Thymus (tissue), 11 donors: ENCODE measurements at regions not wholly inside any gene's neighbourhood (a gene's known extent, or its start where the extent isn't known, plus 50 kb on each side); places are given as distances from the start of the nearest gene placed in this dataset.

Source experiments
- DNase-seq, 9 donors: peaks; one replicate each; pipeline ENCODE4 v3.0.0-alpha.2; 2013; ENCODE audit warnings: low spot score in 9 of 9, low read depth in 6 of 9, missing footprints in 1 of 9
- H3K27ac ChIP-seq, 2 donors: one replicate each; pipeline ENCODE4 v1.5.1; 2013; ENCODE audit warnings: control low read depth in 1 of 2, low read depth in 1 of 2, low read length in 1 of 2, mild to moderate bottlenecking in 1 of 2, moderate library complexity in 1 of 2
- H3K27me3 ChIP-seq, 2 donors: one replicate each; pipeline ENCODE4 v1.5.1; 2013; ENCODE audit warnings: low read length in 1 of 2; ENCODE audit not compliant: control insufficient read depth in 2 of 2, insufficient read depth in 1 of 2
- H3K36me3 ChIP-seq, 2 donors: one replicate each; pipeline ENCODE4 v1.5.1; 2013; ENCODE audit warnings: low read length in 1 of 2, mild to moderate bottlenecking in 1 of 2, moderate library complexity in 1 of 2; ENCODE audit not compliant: control insufficient read depth in 2 of 2, insufficient read depth in 2 of 2
- H3K4me1 ChIP-seq, 2 donors: one replicate each; pipeline ENCODE4 v1.5.1; 2013; ENCODE audit warnings: low read length in 2 of 2; ENCODE audit not compliant: control insufficient read depth in 2 of 2, insufficient read depth in 2 of 2
- H3K4me3 ChIP-seq, 2 donors: one replicate each; pipeline ENCODE4 v1.5.1; 2013; ENCODE audit warnings: low read length in 2 of 2, control low read depth in 1 of 2, mild to moderate bottlenecking in 1 of 2
- H3K9me3 ChIP-seq, 2 donors: one replicate each; pipeline ENCODE4 v1.5.1; 2013; ENCODE audit warnings: low read length in 1 of 2, mild to moderate bottlenecking in 1 of 2; ENCODE audit not compliant: control insufficient read depth in 2 of 2, insufficient read depth in 1 of 2
- WGBS: extraction: QIAGEN DNeasy Blood & Tissue Kit; methylation state at CpG from one replicate; pipeline ENCODE4 v1.1.7; 2013; 5-methylcytosine and 5-hydroxymethylcytosine counted together
- donor health status: healthy.

DNA sequence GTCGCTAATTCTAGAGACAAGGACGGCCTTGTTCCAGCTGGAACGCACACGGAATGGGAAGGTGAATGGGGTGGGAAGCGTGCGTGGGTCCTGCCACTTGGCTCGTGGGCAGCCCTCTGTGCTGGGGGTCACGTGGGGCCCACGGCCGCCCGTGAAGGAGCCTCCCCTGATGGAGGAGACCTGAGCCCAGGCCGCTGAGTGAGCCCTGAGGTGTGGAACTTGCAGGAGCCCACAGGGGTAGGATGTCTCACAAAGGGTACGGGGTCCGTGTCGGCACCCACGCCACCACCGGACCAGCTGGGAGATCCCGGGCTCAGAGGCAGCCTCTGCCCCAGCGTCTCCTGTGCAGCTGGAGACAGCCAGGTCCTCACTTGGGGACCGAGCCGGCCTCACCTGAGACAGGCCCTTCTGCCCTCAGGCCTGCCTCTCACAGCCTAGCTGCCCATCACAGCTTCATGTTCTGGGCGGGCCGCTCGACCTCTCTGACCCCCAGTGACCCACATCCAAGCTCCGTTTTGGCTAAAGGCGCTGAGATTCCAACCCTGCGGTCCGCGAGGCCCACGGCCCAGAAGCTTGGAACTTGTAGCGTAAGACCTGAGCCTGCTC lies 84.8 kb downstream of the FOXL3 start:
- no peak overlapping the region for H3K4me3 ChIP-seq
- no peak overlapping the region for H3K27ac ChIP-seq
- H3K27me3 ChIP-seq, result peaks cover 21 to 71% of the 10 kb centered on the region in 2 donors
- H3K36me3 ChIP-seq, result no peaks in the 10 kb centered on the region
- no peak for DNase-seq
- peaks cover 0 to 1% of the 10 kb centered on the region in 2 donors for H3K9me3 ChIP-seq
- WGBS, result 96% methylated on average over 31 of the region's 31 CpGs
- peaks cover 0 to 23% of the 10 kb centered on the region in 2 donors for H3K4me1 ChIP-seq

DNA sequence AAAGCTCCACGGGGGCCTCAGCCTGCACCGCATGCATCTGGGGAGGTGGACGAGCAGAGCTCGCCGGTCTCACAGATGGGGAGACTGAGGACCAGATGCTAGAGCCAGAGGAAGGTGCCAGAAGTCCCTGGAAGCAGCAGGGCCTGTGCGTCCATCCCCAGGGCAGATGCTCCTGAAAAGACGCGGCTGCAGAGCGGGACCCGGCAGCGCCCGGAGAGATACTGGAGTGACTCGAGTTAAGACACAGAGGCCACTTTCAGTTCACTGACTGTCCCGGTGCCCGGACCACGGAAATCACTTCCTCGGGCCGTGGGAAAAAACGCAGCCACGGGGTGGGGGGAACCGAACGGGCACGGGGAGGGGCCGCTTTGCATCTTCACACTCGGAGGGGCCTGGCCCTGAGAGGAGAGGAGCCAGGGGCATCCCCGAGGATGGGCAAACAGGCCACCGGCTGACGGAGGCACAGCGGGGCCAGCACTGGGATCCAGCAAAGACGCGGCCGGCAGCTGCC lies 85.4 kb downstream of the FOXL3 start:
- Histone ChIP-seq H3K27me3 (peaks cover 25 to 76% of the 10 kb centered on the region in 2 donors), H3K36me3 (no peaks in the 10 kb centered on the region), H3K9me3 (peaks cover 0 to 1% of the 10 kb centered on the region in 2 donors), H3K4me1 (peaks cover 0 to 25% of the 10 kb centered on the region in 2 donors), H3K27ac (no peak overlapping the region), H3K4me3 (no peak overlapping the region)
- WGBS, result 93% methylated on average over 32 of the region's 32 CpGs
- no peak for DNase-seq

DNA sequence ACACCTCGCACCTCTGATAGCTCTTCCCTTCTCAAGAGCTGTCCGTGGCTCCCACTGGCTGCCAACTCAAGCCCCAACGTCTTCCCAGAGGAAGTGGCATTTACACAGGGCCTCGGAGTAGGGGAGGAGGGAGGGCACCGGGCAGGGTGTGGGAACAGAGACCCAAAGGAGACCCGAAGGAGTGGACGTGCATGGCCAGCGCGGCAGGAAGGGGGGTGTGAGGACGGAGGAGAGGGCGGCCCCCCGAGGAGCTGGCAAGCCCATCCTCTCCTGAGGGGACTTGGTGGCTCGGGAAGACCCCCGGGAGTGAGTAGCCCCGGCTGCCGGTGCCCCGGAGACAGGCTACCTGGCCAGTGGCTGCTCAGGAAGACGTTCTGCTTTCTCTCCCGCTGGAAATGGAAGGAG lies 85.9 kb downstream of the FOXL3 start:
- H3K27me3 ChIP-seq, result peaks cover 28 to 80% of the 10 kb centered on the region in 2 donors
- H3K27ac ChIP-seq, result peak overlapping the region in 1 of 2 donors; percentile 24
- H3K4me3 ChIP-seq, result no peak overlapping the region
- no peaks in the 10 kb centered on the region for H3K36me3 ChIP-seq
- peaks cover 0 to 28% of the 10 kb centered on the region in 2 donors for H3K4me1 ChIP-seq
- peaks cover 0 to 1% of the 10 kb centered on the region in 2 donors for H3K9me3 ChIP-seq
- 30% methylated on average over 19 of the region's 19 CpGs for WGBS
- DNase-seq, result no peak

DNA sequence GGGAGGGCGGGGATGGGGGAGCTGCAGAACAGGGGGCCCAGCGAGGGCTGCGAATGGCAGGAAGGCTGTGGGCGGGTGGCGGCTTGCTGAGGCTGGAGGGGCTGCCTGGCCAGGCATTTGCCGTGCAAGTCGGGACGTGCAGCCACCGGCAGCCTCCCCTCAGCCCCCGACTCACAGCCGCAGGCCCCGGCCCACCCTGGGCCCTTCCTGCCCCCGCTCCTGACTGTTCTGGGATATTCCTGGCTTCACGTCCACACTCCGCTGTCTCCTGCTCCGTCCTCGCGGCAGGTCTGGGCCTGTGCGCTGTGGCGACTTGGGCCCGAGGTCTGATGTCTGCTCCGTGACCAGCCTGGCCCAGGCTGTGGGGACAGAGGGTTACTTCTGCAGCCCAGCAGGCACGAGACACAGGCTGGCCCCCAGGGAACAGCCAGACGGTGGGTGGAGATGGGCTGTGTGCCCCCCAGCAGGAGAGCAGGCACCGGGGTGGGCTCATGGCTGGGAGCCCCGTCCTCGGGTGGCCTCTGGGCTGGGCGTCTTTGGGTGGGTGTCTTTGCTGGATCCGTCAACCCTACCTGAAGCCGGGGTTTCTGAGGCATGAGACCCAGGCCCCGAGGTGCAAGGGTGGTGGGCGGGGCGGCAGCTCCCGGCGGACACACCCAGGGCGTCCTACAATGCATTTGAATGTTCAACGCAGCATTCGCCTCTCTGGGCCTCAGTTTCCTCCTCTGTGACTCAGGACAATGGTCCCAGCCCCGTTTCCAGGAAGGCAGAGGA lies 86.5 kb downstream of the FOXL3 start:
- 60% methylated on average over 39 of the region's 39 CpGs for WGBS
- Histone ChIP-seq H3K27me3 (peaks cover 29 to 85% of the 10 kb centered on the region in 2 donors), H3K27ac (peak overlapping the region; percentile 25 to 62), H3K36me3 (no peaks in the 10 kb centered on the region), H3K4me3 (no peak overlapping the region), H3K9me3 (peaks cover 1 to 3% of the 10 kb centered on the region in 2 donors), H3K4me1 (peaks cover 0 to 34% of the 10 kb centered on the region in 2 donors)
- no peak for DNase-seq

DNA sequence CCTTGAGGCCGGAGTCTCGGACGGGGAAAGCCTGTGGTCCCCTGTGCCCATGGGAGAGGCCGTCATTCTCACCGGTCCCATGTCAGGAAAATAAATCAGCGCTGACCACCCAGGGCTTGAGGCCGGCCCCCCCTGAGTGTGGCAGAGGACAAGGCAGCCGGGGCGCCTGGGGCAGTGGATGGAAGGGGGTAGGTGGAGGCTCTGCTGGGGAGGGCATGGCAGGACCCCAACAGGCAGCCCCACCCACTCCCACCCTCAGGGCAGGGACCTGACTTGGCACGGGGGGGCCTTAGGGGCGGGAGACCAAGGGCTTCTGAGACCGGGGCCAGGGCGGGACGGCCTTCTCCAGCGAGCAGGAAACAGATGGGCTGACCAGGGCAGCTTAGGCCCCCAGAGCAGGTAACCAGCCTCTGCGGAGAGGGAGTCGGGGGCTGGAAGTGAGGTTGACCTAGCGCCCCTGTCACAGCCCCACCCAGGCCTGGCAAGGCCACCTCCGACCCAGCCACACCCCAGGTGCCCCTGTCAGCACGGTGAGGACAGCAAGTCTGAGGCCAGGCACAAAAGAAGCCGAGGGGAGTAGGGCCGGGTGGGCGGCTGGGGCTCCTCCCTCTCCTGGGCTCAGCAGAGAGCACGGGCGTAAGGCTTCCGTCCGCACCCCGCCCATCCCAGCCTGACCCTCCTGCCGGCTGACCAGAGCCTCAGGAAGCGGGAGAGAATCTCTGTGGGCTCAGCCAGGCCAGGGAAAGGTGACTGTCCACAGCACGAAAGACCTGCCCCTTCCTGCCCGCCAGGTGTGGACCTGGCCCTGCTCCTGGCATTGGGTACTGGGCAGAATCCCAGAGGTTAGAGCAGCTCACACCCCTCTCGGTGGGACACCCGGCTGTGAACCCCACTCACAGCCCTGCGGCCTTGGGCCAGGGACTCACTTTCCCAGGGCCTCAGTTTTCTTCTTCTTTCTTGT lies 87.4 kb downstream of the FOXL3 start:
- Histone ChIP-seq H3K27ac (no peak overlapping the region), H3K4me1 (peaks cover 2 to 41% of the 10 kb centered on the region in 2 donors), H3K27me3 (peaks cover 29 to 85% of the 10 kb centered on the region in 2 donors), H3K9me3 (peaks cover 1 to 9% of the 10 kb centered on the region in 2 donors), H3K36me3 (no peaks in the 10 kb centered on the region), H3K4me3 (no peak overlapping the region)
- no peak for DNase-seq
- 87% methylated on average over 35 of the region's 35 CpGs for WGBS

DNA sequence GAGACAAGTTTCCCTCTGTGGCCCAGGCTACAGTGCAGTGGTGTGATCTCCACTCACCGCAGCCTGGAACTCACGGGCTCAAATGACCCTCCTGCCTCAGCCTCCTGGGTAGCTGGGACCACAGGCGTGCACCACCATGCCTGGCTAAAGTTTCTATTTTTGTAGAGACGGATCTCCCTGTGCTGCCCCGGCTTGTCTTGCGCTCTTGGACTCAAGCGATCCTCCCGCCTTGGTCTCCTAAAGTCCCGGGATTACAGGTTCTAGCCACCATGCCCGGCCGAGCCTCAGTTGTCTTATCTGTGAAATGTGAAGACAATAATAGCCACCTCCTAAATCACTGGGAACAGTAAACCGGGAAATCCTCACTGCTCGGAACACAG lies 88.1 kb downstream of the FOXL3 start:
- Histone ChIP-seq H3K9me3 (peaks cover 1 to 9% of the 10 kb centered on the region in 2 donors), H3K27ac (no peak overlapping the region), H3K36me3 (no peaks in the 10 kb centered on the region), H3K27me3 (peaks cover 29 to 78% of the 10 kb centered on the region in 2 donors), H3K4me3 (no peak overlapping the region), H3K4me1 (peaks cover 2 to 38% of the 10 kb centered on the region in 2 donors)
- WGBS, result 96% methylated on average over 13 of the region's 13 CpGs
- DNase-seq, result no peak

DNA sequence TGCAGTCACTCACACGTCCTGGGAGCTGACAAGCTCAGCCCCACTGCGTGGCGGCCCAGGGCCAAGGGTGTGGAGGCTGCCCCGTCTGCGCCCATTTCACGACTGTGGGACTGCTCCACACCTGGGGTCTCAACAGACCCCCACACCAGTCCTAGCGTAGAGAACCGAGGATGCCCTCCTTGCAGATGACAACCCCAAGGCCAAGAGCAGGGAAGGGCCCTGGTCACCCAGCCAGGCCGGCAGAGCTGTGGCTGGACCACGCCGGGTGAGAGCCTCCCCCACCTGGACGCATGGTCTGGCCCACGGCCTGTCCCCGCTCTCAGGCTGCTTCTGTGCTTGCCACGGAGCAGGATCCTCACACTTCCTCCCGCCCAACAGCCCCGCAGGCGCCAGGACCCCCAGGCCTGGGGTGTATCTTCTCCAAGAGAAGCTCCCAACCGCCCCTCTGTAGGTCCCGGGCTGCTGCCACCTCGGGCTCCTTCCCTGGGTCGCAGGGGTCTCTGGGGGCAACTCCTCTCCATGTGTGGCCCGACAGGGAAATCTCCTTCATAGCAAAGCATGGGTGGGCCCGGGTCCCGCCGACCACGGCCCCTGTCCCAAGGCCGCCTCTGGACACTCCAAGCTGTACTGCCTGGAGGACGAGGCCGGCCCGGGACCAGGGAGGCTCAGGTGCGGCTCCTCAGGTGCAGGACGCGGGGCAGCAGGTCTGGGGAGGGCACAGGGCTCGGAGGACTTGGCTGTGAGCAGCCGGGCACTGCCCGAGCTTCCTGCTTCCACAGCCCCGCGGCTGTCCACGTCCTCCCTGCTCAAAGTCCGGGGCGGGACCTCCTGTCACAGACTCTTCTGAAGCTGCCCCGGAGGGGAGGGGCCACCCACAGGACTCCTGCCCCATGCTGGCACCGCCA lies 88.8 kb downstream of the FOXL3 start:
- no peak for DNase-seq
- H3K4me1 ChIP-seq, result peaks cover 2 to 32% of the 10 kb centered on the region in 2 donors
- H3K4me3 ChIP-seq, result no peak overlapping the region
- H3K27me3 ChIP-seq, result peaks cover 29 to 72% of the 10 kb centered on the region in 2 donors
- H3K27ac ChIP-seq, result no peak overlapping the region
- no peaks in the 10 kb centered on the region for H3K36me3 ChIP-seq
- WGBS, result 81% methylated on average over 44 of the region's 44 CpGs
- peaks cover 1 to 9% of the 10 kb centered on the region in 2 donors for H3K9me3 ChIP-seq
